RWPE1 (cell line): ENCODE measurements at regions not wholly inside any gene's neighbourhood (a gene's known extent, or its start where the extent isn't known, plus 50 kb on each side); places are given as distances from the start of the nearest gene placed in this dataset.

ENCODE experiments used
- CTCF ChIA-PET: fragments of 350-600 bp; sonication (Branson Sonifier 250); formaldehyde crosslinking; extraction: SDS; loops from one replicate; lab custom pipeline; 2021; lab: Yijun Ruan, JAX
- POLR2A ChIA-PET: fragments of 400-600 bp; formaldehyde crosslinking; extraction: SDS; loops from one replicate; lab custom pipeline; 2020; ENCODE audit warnings: antibody characterized with exemption; ENCODE audit not compliant: low non-redundant PET; lab: Yijun Ruan, JAX
- DNase-seq: peaks from one replicate; pipeline ENCODE4 v3.0.0; 2012; ENCODE audit warnings: low spot score
- H3K27ac ChIP-seq: fragments of 450-650 bp; 2 replicates; pipeline ENCODE4 v1.5.1; 2017
- CTCF ChIP-seq: fragments of 450-650 bp; conservative IDR thresholded peaks from 2 replicates; pipeline ENCODE4 v1.5.1; 2017; ENCODE audit warnings: low read depth, mild to moderate bottlenecking

GRCh38 chr19:23855676-23856075, 59.0 kb upstream of the ZNF726 start:
- DNase-seq, result no peak
- no peak for TF ChIP-seq CTCF
- POLR2A ChIA-PET, result no interaction called here
- H3K27ac ChIP-seq, result no peak overlapping the region
- CTCF ChIA-PET, result no interaction called here

- ChIA-PET POLR2A (no interaction called here), CTCF (no interaction called here)
- DNase-seq, result no peak
- no peak overlapping the region for H3K27ac ChIP-seq
- no peak for TF ChIP-seq CTCF
These were observed 62.7 kb upstream of the ZNF726 start for GRCh38 chr19:23851966-23852365.

GRCh38 chr19:23832717-23833327, 74.1 kb upstream of the ZNF681 start:
- ChIA-PET POLR2A (no interaction called here), CTCF (interaction anchor here (0.7 kb wide), 1 partner anchor 10 kb away, joined by 3 read pairs; no protein-coding TSS in a partner anchor)
- no peak for DNase-seq
- no peak overlapping the region for H3K27ac ChIP-seq
- no peak for TF ChIP-seq CTCF

GRCh38 chr19:23823952-23824389, 65.3 kb upstream of the ZNF681 start:
- ChIA-PET CTCF (interaction anchor here (0.6 kb wide), 1 partner anchor 556 kb away, joined by 5 read pairs; no protein-coding TSS in a partner anchor), POLR2A (no interaction called here)
- no peak for TF ChIP-seq CTCF
- DNase-seq, result no peak
- H3K27ac ChIP-seq, result no peak overlapping the region

- no peak overlapping the region for H3K27ac ChIP-seq
- ChIA-PET CTCF (interaction anchor here (0.6 kb wide), 1 partner anchor 10 kb away, joined by 3 read pairs; no protein-coding TSS in a partner anchor), POLR2A (no interaction called here)
- TF ChIP-seq CTCF, result no peak
- peak; percentile 9 for DNase-seq
These were observed 64.0 kb upstream of the ZNF681 start for GRCh38 chr19:23822735-23823134.

GRCh38 chr19:23817519-23817918, 58.8 kb upstream of the ZNF681 start:
- peak; percentile 25; the same call in 1 of the 2 replicates for TF ChIP-seq CTCF
- no peak overlapping the region for H3K27ac ChIP-seq
- POLR2A ChIA-PET, result no interaction called here
- no peak for DNase-seq
- CTCF ChIA-PET, result no interaction called here
